NCI-H128 (cell line): ENCODE measurements at regions not wholly inside any gene's neighbourhood (a gene's known extent, or its start where the extent isn't known, plus 50 kb on each side); places are given as distances from the start of the nearest gene placed in this dataset.
"Not testable (repeated sequence)": the region's sequence is repeated elsewhere in the genome, so short reads cannot be mapped to it uniquely, and the experiment has no call there.

Source experiments
- DNase-seq: peaks from one replicate; lab custom pipeline; 2025; ENCODE audit not compliant: unreplicated experiment; lab: John Stamatoyannopoulos, UW

- DNase-seq = no peak
These were observed 341.8 kb upstream of the GJE1 start for GRCh38 chr6:141790921-141791320.

- no peak for DNase-seq
These were observed 344.6 kb upstream of the GJE1 start for GRCh38 chr6:141788096-141788495.

- no peak for DNase-seq
These were observed 349.1 kb upstream of the GJE1 start for GRCh38 chr6:141783585-141783984.

DNA sequence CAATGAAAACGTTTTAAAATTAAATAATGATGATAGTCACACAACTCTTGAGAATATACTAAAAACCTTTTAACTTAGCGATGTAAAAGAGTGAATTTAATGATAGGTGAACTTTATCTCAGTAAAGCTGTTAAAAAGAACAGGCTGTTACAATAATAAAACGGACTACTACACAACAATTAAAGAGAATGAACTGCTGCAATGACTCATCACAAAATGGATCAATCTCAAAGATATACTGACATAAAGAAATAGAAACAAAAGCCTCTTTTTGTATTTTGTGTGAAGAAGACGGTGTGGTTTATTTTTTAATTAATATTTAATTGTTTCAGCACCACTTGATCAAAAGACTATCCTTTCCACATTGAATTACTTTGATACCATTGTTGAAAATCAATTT is 352.4 kb upstream of the GJE1 start:
- no peak for DNase-seq

DNA sequence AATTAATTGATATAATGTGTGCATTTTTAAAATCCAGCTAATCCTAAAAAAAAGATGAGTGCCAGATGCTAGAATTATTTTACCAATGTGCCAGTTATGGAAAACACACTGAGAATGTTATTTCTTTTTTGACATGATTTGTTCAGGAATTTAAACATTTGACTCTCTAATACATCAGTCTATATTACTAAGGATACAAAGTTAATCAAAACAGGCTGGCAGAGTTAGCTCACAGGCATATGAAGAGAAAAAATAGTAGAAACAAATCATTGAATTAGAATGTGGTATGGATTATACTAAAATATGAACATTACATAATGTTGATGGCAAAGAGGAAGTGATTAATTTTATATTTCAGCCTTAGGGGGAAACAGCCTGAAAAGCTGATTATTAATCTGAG is 368.3 kb upstream of the GJE1 start:
- no peak for DNase-seq

DNA sequence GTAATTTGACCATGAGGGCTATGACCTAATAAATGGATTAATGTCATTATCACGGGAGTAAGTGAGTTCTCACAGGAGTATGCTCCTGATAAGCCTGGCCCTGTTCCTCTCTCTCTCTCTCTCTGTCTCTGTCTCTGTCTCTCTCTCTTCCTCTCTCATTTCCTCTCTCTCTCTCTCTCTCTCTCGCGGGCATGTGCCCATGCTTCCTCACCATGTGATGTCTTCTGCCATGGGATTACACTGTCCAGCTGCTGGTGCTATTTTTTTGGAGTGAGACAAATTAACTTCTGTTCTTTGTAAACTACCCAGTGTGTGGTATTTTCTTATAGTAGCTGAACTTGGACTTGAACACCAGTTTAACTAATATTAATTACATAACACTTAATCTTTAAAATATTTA is 374.3 kb upstream of the GJE1 start:
- DNase-seq = no peak

DNA sequence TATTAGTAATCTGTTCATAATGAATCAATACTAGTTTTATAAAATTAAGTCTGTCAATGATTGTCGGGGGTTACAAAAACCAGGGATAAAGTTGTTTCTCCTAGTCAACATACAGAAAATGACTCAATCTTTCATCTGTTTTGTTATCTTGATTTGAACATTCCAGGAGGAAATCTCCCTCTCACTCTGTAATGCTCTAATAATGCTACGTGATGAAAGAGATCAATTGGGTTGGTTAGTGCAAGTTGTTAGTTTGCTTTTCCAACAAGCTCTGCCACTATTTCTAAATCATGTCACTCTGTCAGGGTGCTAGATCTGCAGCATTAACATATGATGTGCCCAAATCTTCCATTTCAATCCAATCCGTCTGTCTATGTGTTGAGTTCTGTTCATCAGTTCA is 379.5 kb upstream of the GJE1 start:
- DNase-seq = no peak

- DNase-seq = no peak
These were observed 380.0 kb upstream of the GJE1 start for GRCh38 chr6:141752677-141753076.

GRCh38 chr6:141746324-141746723 is 386.4 kb upstream of the GJE1 start:
- not testable (repeated sequence) for DNase-seq

DNA sequence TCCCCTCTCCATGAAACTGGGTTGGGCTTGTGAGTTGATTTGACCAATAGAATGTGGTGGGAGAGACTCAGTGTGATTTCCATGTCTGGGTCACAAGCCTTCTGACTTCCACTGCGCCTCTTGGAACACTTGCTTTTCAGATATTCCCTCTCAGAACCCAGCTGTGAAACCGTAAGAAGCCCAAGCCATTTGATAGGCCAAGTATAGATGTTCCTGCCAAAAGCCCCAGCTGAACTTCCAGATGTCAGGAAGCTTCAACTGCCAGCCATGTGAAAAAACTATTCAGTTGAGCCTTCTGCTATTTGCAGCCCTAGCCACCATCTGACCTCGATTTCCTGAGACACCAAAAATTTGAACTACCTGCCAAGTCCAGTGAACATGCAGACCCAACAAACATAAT is 387.8 kb upstream of the GJE1 start:
- no peak for DNase-seq

DNA sequence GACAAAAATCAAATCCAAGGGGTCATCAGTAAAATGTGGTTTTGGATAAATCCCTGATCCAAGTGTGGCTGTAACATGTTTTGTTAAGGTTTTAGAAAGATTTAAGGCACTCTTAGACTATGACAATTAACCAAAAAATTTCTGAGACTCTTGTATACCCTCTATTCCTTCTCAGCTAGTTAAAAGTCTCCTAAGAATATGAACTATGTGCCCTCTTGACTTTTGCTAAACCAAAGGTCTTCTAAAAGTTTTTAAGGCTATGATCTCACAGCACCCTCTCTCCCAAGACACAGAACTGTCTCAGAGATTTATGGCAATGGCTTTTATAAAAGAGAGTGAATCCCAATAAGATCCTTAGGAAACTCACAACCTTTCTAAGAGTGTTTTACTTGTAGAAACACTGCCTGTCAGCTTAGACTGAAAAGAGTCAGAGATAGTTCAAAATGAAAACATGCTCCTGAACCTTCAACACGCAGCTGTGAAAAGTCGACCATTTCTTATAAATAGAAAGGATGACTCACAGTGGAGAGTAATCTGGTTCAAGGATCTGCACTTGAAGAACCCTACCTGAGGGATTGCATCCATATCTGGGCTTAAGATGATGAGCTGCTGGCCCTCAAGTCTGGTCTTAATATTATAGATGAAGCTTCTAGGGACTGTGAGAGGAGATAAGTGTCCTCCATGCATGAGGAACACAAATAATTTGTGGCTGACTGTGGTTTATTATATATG is 388.4 kb upstream of the GJE1 start:
- DNase-seq = no peak

DNA sequence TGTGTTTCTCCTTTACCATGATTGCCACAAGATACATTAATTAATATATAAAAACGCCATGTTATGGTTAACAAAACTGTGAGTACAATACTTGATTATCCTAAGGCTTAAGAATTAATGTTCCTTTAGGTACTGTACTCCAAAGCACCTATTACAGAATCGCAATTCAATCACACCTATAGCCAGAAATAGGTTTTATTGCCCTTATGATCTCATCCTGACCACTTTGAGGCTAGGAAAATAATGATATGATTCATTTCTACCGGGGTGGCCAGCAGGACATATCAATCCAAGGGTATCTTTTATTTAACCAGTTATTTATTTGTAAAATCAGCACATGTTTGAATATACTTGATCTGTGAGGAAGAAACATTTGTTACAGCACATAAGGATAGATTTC is 396.6 kb upstream of the GJE1 start:
- no peak for DNase-seq

GRCh38 chr6:141735126-141735525 is 397.6 kb upstream of the GJE1 start:
- DNase-seq = no peak

- DNase-seq = no peak
These were observed 398.5 kb upstream of the GJE1 start for GRCh38 chr6:141734071-141734840.

- DNase-seq = no peak
These were observed 403.6 kb upstream of the GJE1 start for GRCh38 chr6:141729146-141729545.

GRCh38 chr6:141728330-141728729 is 404.4 kb upstream of the GJE1 start:
- DNase-seq = no peak

DNA sequence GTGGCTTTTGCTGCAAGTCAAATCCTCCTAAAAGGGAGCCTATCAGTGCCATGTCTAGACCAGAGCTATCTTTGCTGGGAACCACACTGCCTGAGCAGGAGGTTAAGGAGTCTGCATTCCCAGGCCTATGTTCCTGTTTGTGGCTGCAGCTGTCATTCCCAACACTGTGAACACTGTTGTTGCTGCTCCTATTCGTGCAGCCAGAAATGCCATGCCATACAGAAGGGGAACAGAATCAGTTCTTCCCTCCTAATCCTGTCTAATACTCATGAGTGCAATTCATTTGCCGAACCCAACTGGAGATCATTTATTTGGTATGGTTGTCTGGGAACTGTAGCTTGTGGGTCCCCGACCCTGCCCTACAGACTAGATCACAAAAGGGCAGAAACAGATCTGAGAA is 406.5 kb upstream of the GJE1 start:
- DNase-seq = no peak

GRCh38 chr6:141724731-141725130 is 408.0 kb upstream of the GJE1 start:
- DNase-seq = no peak

- DNase-seq = no peak
These were observed 413.2 kb upstream of the GJE1 start for GRCh38 chr6:141719476-141719875.

DNA sequence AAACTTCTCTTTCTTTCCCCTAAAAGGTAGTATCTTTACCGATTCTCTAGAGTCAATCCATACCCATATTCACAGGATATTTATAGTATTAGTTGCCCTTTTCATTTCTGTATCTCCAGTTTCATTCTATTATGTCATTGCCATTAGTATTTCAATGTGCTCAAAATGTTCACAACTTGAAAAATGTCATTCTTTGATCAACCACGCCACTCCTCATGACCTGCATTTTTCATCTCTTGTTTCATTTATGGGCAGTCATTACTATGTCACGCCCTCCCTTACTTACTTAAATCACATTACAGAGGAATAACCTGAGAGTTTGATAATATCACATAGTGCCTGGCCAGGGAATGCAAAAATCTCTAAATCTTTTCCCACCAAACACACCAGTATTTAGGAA is 427.3 kb upstream of the GJE1 start:
- no peak for DNase-seq

DNA sequence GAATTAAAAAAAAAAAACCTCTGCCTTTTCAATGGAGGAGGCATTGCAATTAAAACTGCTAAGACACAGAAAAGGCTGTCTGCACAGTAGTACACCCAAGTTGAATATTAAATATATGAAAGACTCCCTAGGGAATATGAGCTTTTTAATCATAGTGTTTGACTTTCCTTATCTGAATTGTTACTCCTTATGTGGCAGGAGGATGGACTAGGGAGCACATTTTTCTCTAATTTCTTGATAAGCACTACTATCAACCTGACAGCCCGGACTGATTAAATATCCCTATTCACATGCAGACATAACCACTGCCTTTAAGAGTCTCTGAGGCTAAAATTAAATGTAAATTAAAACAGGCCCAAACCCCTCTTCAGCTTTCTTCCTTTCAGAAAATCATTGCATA is 428.6 kb upstream of the GJE1 start:
- DNase-seq = no peak

- no peak for DNase-seq
These were observed 431.0 kb upstream of the GJE1 start for GRCh38 chr6:141701732-141702131.

GRCh38 chr6:141700819-141701218 is 431.9 kb upstream of the GJE1 start:
- DNase-seq = no peak
